ENCODE measurements at regions not wholly inside any gene's neighbourhood (a gene's known extent, or its start where the extent isn't known, plus 50 kb on each side); places are given as distances from the start of the nearest gene placed in this dataset.

DNA sequence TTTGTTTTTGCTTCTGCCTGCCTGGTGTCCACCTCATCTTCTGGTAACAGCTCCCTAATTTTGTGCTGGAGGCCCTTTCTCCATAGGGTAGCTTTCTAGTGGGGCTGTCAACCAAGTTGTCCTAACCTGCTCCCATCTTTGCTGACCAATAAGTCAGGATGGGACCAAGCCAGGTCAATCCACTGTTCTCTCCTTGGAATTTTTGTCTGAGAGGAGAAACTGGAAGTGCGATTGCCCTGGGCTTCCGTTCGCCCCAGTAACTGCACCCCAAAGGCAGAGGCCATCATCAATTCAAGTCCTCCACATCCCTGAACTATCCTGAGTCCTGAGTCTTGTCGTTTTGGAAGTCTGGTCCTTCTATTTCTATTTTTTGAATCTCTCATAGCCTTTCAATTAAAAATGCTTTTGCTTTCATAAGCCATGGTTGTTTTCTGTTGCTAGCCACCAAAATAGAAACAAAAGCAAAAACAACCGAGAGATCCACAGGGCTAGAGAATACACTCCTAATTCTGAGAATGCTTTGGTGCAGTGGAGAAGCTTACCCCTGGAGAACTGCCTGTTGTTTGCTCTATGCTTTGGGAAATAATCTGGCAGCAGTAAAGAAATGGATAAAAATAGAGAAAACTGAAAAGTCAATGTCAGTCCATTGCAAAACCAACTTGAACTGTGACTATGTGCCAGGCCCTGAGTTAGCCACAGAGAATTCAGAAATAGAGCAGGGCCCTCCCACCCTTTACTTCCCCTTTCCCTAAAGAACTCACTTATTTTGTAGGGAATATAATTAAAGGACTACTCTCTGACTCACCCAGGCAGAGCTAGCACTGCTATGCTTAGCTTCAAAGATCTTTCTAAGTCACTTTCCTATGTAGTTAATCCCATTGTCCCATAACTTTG lies 368.1 kb downstream of the CXCL12 start:
- TF ChIP-seq CTCF (IDR thresholded peaks at IDR 0.05) (no peak), POLR2AphosphoS5 (IDR thresholded peaks at IDR 0.05) (no peak)

Data from transverse colon (tissue), 4 donors.